Pons (tissue), 1 donor: ENCODE measurements at regions not wholly inside any gene's neighbourhood (a gene's known extent, or its start where the extent isn't known, plus 50 kb on each side); places are given as distances from the start of the nearest gene placed in this dataset.

Source experiments
- DNase-seq: peaks from one replicate; pipeline ENCODE4 v3.0.0-alpha.2; 2016; ENCODE audit warnings: low spot score

DNA sequence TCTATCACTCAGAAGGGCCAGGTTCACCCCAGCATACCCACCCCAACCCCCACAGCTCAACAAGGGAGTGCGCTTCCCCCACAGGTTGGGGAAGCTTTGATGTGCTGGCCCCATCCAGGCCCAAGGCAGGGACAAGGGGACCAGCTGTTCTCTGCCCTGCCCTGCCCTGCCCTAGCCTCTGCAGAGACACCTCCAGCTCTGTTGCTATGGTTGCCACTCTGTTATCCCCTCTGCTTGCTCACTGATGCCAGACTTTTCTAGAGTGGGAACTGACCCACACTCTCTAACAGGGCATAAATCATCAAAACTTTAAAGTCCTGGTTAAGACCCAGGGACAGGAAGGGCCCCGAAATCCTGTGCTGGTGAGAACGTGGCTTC is 50.4 kb upstream of the ENPP7 start:
- DNase-seq, result no peak

DNA sequence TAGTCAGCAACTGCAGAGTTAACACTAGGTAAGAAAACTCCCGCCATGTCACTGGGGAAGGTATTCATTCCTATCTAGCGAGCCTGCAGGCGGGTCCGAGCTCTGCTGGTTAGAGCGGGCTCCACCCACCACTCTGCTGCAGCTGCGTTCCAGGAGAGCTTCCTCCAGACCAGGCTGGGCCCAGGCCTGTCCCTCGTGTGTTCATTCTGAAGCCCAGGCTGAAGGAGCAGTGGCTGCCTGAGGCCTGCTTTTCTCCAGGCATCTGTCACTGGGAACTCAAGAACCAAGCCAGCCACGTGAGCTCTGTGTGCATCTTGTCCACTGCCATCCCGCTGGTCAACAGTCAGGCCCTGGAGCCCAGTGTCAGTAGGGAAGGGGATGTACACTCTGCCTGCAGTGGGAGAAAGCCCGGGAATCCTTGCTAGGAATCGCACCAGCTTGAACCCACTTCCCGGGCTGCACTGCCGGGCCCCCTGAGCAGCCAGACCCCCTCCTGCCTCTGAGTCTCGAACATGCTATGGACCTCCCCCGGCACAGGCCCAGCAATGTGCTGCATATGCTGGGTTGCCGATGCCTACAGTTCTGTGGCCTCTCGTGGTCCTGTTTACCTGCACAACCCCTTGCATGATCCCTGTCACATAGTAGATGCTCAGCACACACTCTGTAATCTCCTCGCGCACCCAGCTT is 51.0 kb upstream of the ENPP7 start:
- DNase-seq, result no peak

DNA sequence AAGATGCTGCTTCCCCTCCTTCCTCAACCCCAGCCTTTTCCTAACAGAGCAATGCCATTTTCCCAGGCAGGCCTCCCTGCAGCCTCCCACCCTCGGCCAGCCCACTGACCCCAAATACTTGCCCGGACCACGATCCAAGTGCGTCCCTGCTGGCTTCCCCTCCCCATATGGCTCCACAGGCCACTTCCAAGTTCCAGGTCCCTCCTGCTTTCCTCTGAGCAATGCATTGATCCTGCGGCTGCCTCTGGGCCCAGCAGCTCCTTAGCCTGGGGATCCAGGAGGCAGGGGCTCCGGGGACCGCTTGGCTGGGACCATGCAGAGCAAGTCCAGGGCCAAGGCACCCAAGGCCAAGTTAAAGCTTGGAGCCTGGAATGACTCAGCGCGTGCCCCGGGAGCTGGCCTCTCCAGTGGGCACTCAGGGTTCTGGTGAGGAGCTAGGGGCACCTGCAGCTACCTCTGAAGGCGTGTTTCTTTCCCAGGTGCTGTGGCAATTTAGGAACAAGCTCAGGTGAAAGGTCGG is 51.9 kb upstream of the ENPP7 start:
- no peak for DNase-seq

DNA sequence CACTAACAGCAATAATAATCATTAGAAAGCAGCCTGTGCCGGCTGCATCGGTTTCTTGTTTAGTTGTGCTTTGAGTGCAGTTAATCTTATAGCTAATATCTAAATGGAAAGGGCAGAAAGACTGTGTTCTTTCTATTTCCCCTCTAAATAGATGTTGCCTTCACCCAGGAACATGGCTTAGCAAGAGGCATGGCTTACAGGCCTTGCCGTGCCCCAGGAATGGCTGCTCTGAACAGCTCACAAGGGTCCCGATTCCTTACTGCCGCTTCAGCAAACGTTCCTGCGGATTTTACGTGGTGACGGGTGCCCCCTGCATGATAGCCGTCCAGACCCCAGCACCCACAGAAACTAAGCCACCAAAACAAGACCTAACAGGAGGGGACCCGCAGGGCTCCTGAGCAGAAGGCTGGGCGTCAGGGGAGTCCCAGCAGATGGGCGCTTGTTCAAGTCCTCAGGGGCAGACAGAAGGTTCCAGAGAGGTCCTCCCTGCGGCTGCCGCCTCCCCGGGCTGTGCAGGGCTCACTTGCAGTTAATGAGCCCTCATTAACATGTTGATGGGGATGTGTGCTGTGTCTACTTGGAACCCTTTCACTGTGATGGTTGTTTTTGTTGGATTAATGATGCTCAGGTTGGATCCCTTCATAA is 52.5 kb upstream of the ENPP7 start:
- DNase-seq, result no peak

DNA sequence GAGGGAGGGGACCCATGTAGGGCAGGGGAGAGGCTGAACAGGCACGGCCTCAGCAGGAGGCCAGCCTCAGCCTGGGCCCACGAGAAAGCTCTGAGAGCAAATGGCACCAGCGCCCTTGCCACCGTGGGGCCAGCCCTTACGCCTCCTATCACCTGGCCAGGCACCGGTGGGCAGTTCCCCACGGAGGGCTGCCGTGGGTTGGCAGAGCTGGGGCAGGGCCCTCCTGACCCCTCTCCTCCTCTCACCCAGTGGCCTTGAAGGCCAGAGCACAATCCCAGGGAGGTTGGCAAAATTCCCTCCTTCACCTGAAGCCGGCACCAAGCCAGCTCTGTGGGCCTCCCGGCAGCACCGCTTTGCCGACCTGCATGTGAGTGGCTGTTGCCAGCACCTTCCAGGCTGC is 53.1 kb upstream of the ENPP7 start:
- no peak for DNase-seq

DNA sequence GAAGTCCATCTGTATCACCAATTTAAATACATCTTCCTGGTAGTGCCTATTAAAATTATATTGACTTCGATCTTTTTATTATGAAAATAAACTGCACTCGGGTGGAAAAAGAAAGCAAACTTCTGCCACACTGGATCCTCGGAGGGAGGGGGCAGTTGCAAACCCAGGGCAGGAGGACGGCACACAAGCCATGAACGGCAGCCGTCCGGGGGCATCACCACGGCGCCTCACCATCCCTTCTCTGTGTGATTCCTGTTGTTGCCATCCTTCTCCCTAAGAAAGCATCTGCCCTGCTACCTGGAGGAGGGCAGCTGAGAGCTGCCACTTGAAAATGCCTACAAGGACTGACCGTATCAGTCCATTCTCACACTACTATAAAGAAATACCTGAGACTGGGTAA is 53.9 kb upstream of the ENPP7 start:
- DNase-seq, result no peak

DNA sequence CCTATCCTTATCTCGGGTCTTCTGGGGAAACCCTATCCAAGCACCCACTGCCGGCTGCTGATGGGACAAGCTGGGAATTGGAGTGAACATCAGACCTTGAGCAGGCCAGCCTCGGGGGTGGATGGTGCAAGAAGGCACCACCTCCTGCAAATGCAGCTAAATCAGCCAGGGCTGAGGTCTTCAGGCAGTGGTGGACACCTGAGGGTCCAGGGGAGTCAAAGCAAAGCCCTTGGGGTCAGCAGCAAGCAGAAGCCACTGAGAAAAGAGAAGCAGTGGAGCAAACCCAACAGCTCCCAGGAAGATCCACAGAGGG is 55.4 kb upstream of the ENPP7 start:
- DNase-seq, result no peak

DNA sequence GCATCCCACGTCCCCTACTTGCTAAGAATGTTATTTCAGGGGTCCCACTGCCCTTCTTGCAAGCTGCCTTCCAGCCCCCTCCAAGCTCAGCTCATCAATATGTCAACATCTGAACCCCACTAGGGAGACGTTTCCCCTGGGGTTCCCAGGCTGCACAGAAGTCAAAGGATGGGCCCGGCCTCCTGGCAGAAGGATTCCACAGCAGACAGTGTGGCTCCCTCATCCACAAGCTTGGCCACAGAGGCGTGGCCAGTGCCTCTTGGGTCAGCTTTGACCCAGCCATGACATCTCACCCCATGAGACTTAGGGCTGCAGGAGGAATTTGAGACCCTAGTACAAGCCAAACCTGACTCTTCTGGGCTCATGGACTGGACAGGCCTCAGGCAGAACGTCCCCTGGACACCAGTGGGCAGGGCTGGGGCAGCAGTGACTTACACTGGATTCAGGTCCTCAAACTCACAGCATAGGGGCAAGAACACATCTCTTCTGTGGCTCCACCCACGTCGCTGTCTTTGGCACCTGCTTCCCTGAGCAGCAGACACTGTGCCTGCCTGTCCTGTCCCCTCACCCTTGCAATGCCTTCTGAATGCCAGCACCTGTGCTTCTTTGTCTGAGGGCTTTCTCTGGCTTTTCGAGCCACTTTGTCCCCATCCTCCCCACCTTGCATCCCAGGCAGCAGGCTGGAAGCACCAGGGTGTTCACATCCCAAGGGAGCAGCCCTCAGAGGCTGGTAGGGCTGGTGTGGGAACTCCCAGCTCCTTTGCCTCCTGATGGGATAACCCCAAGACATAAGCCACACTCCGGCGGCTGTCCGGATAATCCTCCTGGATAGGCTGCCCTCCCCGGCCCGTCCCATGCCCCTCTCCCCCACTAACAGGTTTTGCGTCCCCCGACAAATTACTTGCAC is 56.0 kb upstream of the ENPP7 start:
- DNase-seq, result no peak

DNA sequence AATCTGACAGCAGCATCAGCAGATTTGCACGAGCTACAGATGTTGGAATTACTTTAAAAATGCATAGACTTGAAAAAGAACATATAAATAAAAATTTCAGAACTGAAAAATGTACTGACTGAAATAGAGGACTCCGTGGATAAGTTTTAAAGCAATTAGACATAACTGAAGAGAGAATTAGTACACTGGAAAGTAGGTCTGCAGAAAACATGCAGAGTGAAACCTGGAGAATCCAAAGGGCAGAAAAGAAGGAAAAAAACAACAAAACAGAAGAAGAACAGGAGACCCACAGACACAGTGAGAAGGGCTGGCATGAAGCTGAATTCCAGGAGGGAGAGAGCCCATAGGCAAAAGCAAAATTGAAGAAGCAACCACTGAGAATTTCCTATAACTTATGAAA is 57.2 kb upstream of the ENPP7 start:
- no peak for DNase-seq

DNA sequence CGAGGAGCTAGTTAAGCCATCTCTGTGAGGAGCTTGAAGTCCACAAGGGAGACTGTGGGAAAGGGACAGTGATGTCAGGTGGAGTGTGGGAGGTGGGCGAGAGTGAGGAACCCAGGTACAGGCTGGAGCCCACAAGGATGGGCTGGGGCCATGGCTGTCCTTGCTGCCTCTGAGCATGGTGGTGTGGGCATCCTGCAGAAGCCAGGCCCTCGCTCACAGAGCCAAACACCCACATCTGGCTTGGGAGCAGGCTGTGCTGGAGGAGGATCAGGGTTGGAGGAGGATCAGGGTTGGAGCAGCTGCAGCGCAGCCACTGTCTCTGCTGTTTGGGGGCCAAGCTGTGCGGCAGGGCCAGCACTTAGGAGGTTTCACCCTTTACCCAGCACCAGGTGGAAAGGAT is 58.2 kb upstream of the ENPP7 start:
- DNase-seq, result no peak

DNA sequence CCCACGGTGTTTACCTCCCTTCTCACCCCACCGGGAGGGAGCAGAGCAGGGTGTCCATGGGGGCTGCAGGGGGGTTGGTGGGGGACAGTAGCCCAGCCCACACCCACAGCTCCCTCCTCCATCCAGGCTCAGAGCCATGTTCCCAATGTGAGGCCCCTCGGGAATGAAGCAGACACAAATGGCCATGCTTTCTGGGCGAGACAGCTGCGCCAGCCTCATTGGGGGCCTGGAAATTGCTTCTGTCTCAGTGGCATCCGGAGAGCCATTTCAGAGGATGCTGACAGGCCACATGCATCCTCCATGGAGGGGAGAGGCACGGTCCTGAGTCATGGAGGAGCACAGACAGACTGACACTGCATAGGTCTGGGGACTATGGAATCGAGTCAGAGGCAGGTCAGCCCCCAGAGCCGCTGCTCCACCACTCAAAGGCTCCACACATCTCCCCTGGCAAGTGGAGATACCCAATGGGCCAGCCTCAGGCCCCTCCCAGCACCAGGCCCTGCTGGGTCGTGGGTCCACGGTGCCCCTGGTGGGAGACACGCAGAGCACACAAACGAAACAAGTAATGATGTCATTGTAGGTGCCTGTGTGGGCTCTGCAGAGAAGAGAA is 59.6 kb upstream of the ENPP7 start:
- no peak for DNase-seq

DNA sequence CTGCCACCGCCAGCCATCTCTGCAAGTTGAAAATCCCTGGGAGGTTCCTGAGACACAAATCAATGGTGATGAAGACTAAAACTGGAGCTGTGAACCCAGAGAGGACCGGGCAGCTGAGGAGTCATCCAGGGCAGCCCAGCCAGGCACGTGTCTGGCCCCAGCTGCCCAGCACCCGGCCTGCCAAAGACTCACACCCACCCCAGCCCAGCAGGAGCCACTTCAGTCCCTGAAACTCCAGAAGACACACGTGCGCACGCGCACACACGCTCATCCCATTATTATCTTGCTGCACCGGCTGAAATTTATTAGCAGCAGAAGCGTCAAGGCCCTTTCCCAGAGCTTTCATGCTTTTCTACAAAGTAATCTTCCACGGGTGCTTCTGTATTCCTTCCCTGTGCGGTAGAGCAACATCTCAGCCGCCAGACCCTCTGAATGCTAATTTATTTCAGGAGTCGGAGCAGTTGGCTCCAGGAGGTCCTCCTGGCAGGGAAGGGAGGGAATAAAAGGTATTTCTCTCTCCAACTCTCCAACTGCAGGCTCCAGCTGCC is 59.8 kb upstream of the RBFOX3 start:
- DNase-seq, result no peak

DNA sequence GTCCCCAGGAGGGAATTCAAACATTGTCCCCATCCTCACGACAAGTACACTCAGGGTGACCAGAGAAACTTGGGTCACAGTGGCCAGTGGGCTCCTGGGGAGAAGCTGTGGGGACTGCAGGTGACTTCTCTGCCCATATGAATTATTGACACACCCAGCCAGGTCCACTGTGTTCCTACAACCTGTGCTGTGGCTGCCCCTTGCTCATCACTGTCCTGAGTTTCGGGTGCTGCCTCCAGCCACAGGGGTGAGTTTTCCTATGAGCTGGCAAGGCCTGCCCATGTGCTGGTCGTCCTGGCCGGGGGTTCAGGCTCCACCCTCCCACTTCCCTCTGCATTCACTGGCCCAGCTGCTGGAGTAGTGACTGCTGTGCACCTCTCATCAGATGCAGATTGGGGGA is 59.0 kb upstream of the RBFOX3 start:
- no peak for DNase-seq

DNA sequence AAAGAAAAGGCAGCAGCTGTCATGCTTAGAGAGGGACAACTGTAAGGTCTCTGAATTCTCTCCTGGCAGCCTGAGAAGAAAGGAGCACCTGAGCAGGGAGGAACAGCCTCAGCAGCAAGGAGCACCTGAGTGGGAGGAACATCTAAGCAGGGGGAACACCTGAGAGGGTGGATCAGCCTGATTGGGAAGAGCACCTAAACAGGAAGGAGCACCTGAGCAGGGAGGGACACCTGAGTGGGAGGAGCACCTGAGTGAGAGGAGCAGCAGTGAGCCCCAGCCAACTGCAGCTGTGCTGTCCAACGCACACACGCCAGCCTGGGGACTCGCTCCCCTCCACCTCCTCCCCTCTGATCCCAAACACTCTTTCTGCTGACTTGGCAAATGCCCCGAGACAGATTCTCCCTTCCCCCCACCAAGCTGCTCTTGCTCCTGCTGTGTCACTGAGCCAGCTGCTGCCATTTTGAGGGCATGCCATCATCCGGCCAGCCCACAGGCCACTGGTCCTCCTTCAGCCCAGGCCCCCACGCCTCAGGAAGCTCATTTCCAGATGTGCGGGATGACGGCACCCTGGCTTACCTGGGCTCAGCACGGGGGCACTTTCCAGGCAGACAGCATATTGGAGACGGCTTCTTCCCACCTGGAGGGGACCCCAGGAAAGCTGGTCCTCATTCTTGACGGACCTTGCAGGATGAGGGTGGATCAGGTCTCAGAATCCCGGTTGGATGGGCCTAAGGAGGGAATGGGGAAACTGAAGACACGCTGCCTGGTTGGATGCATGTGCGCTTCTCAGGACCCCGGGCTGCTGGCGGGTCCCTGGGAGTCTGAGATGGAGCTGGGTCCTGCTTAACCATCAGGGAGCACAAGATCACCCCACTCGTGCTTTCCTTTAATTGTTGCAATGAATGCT is 57.7 kb upstream of the RBFOX3 start:
- no peak for DNase-seq

DNA sequence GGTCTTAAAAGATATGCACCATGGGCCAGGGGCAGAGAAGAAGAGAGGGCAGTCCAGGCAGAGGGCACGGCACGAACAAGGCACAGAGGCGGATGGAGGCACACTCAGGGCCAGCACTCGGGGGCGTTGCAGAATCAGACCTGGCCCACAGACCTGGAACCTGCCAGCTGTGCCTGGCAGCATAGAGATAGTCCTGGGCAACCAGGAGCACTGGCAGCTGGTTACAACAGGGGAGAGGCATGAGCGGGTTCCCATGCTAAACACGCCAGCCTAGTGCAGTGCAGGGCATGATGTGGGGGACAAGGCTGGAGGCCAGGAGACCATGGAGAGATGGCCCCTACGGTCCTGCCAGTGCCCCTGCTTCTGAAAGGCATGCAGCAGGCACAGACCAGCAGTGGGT is 56.9 kb upstream of the RBFOX3 start:
- DNase-seq, result no peak

DNA sequence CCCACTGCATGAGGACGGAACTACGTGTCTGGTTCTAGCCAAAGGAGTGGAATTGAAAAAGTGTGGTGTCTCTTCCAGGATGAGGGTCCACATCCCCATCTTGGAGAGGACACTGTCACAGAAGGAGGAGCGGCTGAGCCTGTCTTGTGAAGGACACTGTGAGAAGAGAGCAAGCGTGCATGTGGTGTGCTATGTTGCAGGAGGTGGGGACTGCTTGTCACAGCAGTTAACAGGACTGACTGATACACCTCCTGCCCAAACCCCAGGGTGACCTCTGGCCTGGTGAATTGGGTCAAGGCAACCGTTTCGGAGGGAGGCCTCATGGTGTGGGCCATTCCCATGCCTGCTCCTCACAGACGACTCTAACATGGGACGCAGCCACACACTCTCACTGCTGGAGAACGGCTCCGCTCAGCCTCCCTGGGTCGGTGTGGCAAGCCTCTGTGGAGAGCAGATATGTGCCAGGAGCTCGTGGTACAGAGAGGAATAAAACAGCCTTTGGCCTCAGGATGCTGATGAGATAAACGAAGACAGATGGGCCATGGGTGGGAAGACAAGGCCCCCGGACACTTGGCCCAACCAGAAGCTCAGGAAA is 56.4 kb upstream of the RBFOX3 start:
- DNase-seq, result no peak

DNA sequence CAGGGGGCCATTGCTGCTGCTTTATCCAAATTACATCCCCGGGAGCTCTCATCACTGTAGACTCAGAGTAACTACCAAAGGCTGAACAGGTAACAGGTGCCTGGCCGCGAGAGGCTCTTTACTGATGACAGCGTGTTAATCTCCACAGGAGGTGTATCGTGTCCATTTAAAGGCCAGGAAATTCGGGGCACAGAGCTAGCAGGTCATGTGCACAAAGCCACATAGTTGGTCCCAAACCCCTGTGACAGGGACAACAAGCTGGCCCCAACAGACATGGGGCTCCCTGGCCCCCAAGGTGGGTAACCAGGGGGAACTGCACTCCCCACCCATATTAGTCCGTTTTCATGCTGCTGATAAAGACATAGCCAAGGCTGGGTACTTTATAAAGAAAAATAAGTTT is 55.3 kb upstream of the RBFOX3 start:
- no peak for DNase-seq

DNA sequence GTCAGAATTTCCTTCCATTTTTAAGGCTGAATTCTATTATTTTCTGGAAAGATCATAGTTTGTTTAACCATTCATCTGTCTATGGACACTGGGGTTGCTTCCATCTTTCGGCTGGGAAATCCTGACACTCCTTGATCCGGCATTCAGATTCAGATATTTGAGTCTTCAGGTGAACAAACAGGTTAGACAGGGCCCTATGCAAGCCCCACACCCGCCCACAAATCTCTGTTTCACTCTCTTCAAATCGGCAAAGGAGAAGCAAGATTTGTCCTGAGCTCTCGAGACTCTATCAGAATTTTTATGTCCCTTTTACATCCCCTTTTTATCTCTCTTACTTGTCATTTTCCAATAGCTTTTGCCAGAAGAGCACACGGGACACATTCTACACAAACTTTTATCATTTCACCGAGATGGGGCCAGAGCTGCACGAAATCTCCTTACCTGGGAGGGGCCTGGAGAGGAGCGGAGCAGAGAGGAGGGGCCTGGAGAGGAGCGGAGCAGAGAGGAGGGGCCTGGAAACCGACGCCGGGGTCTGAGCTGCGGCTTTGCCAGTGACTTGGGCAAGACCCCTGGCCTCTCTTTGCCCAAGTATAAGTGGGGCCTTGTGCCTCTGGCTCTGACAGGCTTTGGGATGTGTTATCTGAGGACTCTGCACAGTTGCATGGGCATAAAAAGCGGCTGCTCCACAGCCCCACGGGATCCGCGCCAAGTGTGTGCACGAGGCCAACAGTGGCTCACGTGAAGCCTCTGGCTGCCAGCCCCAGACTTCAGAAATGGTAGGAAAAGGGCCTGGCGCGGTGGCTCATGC is 54.3 kb upstream of the RBFOX3 start:
- peak; percentile 0 for DNase-seq

DNA sequence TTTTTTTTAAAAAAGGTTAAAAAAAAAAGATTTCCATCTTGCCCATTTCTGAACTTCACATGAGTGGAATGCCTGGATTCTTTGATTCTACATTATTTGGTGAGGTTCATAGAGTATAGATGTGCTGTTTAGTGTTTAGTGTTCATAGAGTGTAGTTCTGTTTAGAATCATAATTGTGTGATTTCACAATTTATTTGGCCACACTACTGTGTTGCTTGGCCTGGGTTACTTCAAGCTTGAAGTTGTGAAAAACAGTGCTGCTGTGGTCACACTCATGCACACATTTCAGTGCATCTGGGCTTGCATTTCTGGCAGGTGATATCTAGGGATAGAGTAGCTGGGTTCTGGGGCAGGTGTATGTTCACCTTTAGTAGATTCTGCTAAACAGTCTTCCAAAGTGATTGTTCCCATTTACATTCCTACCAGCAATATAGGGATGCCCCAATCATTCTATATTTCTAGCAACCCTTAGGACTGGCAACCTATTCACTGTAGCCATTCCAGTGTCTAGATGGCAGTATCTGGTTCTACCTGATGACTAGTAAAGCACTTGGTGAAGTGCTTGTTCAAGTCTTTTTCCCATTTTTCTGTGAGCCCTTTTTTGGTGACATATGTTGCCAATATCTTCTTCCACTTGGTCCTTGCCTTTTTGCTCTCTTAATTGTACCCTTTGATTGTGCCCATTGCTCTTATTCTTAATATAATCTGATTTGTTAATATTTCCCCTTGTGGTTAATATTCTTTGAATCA is 50.6 kb upstream of the RBFOX3 start:
- no peak for DNase-seq
